Activated CD4-positive, alpha-beta T cell treated with anti-CD3 and anti-CD28 coated beads, Interleukin-2, amount 10 ng/mL, durations not matched to agents 24 days and 14 days (primary cell): ENCODE measurements at regions not wholly inside any gene's neighbourhood (a gene's known extent, or its start where the extent isn't known, plus 50 kb on each side); places are given as distances from the start of the nearest gene placed in this dataset.
"Not testable (repeated sequence)": the region's sequence is repeated elsewhere in the genome, so short reads cannot be mapped to it uniquely, and the experiment has no call there.

ENCODE experiments used
- DNase-seq: peaks from one replicate; pipeline ENCODE4 v3.0.0; 2022
- H3K27ac Mint-ChIP-seq: one replicate; pipeline ENCODE4 v1.8.0; 2022; ENCODE audit warnings: mild to moderate bottlenecking, mixed read lengths
- H3K27me3 Mint-ChIP-seq: one replicate; pipeline ENCODE4 v1.8.0; 2022; ENCODE audit warnings: mixed read lengths
- H3K36me3 Mint-ChIP-seq: one replicate; pipeline ENCODE4 v1.8.0; 2022; ENCODE audit warnings: low read depth, mild to moderate bottlenecking, mixed read lengths
- H3K4me1 Mint-ChIP-seq: one replicate; pipeline ENCODE4 v1.8.0; 2021; ENCODE audit warnings: mixed read lengths
- H3K4me3 Mint-ChIP-seq: one replicate; pipeline ENCODE4 v1.8.0; 2022; ENCODE audit warnings: mild to moderate bottlenecking, moderate library complexity, mixed read lengths
- H3K9me3 Mint-ChIP-seq: one replicate; pipeline ENCODE4 v1.8.0; 2021; ENCODE audit warnings: mixed read lengths
- intact Hi-C: fragments of 100-400 bp; cut with micrococcal nuclease; formaldehyde crosslinking; loops from one replicate; pipeline ENCODE4 v1.15.1; 2023

DNA sequence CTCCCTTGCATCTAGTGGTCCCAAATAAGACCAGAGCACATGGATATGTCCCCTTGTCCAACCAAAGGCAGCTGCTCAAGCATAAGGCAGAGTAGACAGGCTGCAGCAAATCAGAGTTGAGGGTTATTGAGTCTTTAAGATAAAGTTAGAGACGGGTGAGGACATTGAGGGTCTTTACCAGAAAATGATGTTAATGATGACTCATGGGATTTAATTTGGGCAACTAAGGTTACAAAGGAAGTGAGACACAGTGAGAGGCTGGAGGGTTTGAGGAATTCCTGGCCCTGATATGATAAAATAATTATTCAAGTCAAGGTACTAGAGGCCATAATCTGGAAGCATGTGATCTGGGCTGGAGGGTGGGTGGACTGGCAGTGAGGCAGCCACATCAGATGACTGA lies 133.6 kb downstream of the ALDH8A1 start:
- no peak overlapping the region for H3K4me3 Mint-ChIP-seq
- H3K9me3 Mint-ChIP-seq = no peaks in the 10 kb centered on the region
- H3K27ac Mint-ChIP-seq = no peak overlapping the region
- no peaks in the 10 kb centered on the region for H3K36me3 Mint-ChIP-seq
- intact Hi-C loops = no loop called here
- no peak for DNase-seq
- H3K27me3 Mint-ChIP-seq = no peaks in the 10 kb centered on the region
- no peaks in the 10 kb centered on the region for H3K4me1 Mint-ChIP-seq

- no peak overlapping the region for H3K4me3 Mint-ChIP-seq
- no peak overlapping the region for H3K27ac Mint-ChIP-seq
- intact Hi-C loops = no loop called here
- no peaks in the 10 kb centered on the region for H3K4me1 Mint-ChIP-seq
- H3K36me3 Mint-ChIP-seq = no peaks in the 10 kb centered on the region
- H3K9me3 Mint-ChIP-seq = no peaks in the 10 kb centered on the region
- DNase-seq = no peak
- peaks cover 9% of the 10 kb centered on the region for H3K27me3 Mint-ChIP-seq
Observed at GRCh38 chr6:134814076-134814695, 135.7 kb downstream of the ALDH8A1 start.

- intact Hi-C loops = no loop called here
- Mint-ChIP-seq H3K4me1 (no peaks in the 10 kb centered on the region), H3K36me3 (no peaks in the 10 kb centered on the region), H3K27me3 (peaks cover 11% of the 10 kb centered on the region), H3K27ac (no peak overlapping the region), H3K4me3 (no peak overlapping the region), H3K9me3 (no peaks in the 10 kb centered on the region)
- no peak for DNase-seq
Observed at GRCh38 chr6:134813146-134813545, 136.8 kb downstream of the ALDH8A1 start.

- Mint-ChIP-seq H3K9me3 (no peaks in the 10 kb centered on the region), H3K27me3 (peaks cover 22% of the 10 kb centered on the region), H3K4me1 (no peaks in the 10 kb centered on the region), H3K27ac (no peak overlapping the region), H3K36me3 (no peaks in the 10 kb centered on the region), H3K4me3 (no peak overlapping the region)
- intact Hi-C loops = no loop called here
- DNase-seq = no peak
Observed at GRCh38 chr6:134810402-134810801, 139.5 kb downstream of the ALDH8A1 start.

DNA sequence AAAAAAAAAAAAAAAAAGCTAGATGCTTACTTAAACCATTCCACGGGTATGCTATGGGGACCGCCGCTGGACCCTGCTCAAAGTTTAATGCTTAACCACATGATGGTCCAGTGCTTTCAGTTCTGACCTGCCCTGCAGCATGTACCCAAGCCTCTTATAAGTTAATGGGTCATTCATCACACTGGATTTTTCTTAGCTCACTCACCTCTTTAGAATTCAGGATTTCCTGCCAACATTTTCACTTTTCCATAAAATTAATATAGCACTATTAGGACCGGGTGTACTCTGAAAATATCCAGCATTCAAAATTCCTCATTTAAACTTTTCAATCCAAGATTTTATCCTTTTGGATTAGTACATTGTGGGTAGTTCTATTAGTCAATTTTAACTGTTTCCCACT lies 140.8 kb downstream of the ALDH8A1 start:
- no peak overlapping the region for H3K4me3 Mint-ChIP-seq
- no peaks in the 10 kb centered on the region for H3K4me1 Mint-ChIP-seq
- H3K36me3 Mint-ChIP-seq = no peaks in the 10 kb centered on the region
- H3K27me3 Mint-ChIP-seq = peaks cover 22% of the 10 kb centered on the region
- H3K9me3 Mint-ChIP-seq = no peaks in the 10 kb centered on the region
- no peak for DNase-seq
- H3K27ac Mint-ChIP-seq = no peak overlapping the region
- intact Hi-C loops = no loop called here

DNA sequence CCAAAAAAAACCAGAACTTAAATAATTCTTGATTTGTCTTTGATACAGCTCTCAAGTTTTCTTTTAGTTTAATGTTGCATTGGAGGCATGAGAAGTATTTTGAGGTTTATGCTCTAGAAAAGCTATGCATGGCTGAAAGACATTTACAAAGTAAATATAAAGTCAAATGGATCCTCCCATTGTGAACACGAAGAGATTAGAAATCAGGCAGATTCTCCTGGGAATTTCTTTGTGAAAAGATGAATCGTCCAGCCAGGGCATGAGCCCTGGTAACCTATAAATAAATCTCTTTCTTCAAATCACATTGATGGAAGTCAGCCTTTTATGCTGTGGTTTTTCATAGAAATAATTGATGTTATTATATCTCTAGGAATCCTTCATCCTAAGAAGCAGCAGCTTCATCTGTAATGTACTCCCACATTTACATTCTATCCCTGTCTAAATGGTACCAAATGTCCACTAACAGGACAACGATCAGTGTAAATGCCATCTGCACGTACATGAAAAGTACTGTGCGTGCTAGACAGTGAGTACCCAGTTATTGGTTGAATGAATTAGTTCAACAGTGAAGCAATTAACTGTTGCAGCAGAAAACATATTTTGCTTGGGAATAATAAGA lies 143.6 kb downstream of the ALDH8A1 start:
- Mint-ChIP-seq H3K36me3 (no peaks in the 10 kb centered on the region), H3K9me3 (no peaks in the 10 kb centered on the region), H3K4me3 (no peak overlapping the region), H3K27me3 (peaks cover 22% of the 10 kb centered on the region), H3K27ac (no peak overlapping the region), H3K4me1 (no peaks in the 10 kb centered on the region)
- DNase-seq = no peak
- intact Hi-C loops = no loop called here

- no peak overlapping the region for H3K4me3 Mint-ChIP-seq
- no peaks in the 10 kb centered on the region for H3K4me1 Mint-ChIP-seq
- intact Hi-C loops = no loop called here
- no peaks in the 10 kb centered on the region for H3K36me3 Mint-ChIP-seq
- no peak overlapping the region for H3K27ac Mint-ChIP-seq
- H3K9me3 Mint-ChIP-seq = no peaks in the 10 kb centered on the region
- H3K27me3 Mint-ChIP-seq = peaks cover 18% of the 10 kb centered on the region
- DNase-seq = no peak
Observed at GRCh38 chr6:134805168-134805567, 144.7 kb downstream of the ALDH8A1 start.

GRCh38 chr6:134804311-134804710 lies 145.6 kb downstream of the ALDH8A1 start:
- H3K36me3 Mint-ChIP-seq, H3K4me3 Mint-ChIP-seq, H3K4me1 Mint-ChIP-seq, H3K27ac Mint-ChIP-seq, intact Hi-C loops, DNase-seq, H3K9me3 Mint-ChIP-seq: not testable (repeated sequence)
- peaks cover 18% of the 10 kb centered on the region for H3K27me3 Mint-ChIP-seq

- intact Hi-C loops = no loop called here
- Mint-ChIP-seq H3K4me1 (no peaks in the 10 kb centered on the region), H3K27ac (no peak overlapping the region), H3K36me3 (no peaks in the 10 kb centered on the region), H3K9me3 (no peaks in the 10 kb centered on the region), H3K4me3 (no peak overlapping the region), H3K27me3 (peaks cover 15% of the 10 kb centered on the region)
- DNase-seq = no peak
Observed at GRCh38 chr6:134802426-134803058, 147.4 kb downstream of the ALDH8A1 start.

DNA sequence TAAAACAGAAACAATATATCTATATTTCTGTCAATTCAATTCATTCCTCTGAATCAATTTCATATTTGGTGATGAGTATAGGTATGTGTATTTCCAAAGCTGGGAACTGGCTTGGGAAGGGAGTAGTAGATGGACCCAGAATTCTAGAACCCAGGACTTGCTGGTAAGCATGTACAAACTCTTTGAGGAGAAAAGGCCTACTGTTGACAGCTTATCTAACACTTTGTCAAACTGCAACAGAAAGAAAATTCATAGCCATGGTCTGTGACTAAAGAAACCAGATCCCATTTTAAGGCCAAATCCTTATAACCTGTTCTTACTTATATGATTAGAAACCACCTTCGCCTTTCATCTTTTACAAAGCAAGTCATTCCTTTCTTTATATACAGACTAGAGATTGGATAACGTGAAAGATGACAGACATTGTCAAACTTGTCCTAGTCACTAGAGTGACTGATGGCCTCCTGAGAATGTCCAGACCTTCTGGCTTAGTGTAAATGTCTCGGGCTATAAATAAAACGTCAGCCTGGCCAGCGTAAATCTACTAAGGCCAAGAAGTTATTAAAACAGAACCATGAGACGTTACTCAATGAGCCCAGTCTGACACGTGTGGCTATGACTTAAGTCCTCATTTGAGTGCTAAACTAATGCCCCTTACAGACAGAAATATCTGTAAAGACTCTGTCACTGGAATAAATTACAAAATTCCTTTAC lies 152.3 kb downstream of the ALDH8A1 start:
- Mint-ChIP-seq H3K9me3 (peaks cover 5% of the 10 kb centered on the region), H3K27me3 (peaks cover 6% of the 10 kb centered on the region), H3K4me3 (no peak overlapping the region), H3K4me1 (no peaks in the 10 kb centered on the region), H3K27ac (no peak overlapping the region), H3K36me3 (no peaks in the 10 kb centered on the region)
- intact Hi-C loops = no loop called here
- DNase-seq = no peak

DNA sequence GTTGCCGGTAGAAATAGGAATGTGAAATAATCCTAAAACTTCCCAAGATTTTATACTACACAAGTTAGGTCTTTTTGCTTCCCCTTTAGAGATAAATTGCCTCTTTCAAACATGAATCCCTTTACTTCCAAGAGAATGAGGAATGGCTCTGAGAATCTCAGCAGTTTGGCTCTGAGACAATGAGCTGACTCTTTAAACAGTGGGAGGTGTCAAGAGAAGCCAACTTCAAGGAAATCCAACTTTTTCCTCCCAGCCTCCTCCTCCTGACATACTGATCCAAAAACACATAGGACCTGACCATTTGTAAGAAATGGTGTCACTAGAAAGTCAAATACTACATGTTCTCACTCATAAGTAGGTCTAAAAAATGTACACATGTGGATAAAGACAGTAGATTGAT lies 154.2 kb downstream of the ALDH8A1 start:
- Mint-ChIP-seq H3K4me3 (no peak overlapping the region), H3K27ac (no peak overlapping the region), H3K4me1 (no peaks in the 10 kb centered on the region), H3K9me3 (peaks cover 15% of the 10 kb centered on the region), H3K27me3 (peaks cover 6% of the 10 kb centered on the region), H3K36me3 (no peaks in the 10 kb centered on the region)
- no peak for DNase-seq
- intact Hi-C loops = no loop called here

DNA sequence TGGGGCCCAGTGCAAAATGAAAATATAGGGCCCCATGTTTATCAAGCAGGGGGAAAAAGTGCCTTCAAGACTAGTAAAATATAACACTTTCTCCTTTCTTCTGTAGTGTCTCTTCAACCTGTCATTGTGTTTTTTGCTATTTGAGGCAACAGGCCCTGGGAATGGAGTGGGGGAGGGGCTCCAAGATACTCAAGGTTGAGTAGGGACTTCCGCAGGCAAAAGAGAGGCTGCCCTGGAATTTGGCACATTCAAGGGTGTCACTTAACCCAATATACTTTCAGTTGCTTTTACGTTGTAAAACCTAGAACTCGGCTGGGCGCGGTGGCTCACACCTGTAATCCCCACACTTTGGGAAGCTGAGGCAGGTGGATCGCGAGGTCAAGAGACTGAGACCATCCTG lies 154.9 kb downstream of the ALDH8A1 start:
- Mint-ChIP-seq H3K27me3 (peaks cover 3% of the 10 kb centered on the region), H3K4me3 (no peak overlapping the region), H3K9me3 (peaks cover 15% of the 10 kb centered on the region)

GRCh38 chr6:134791243-134791843 lies 158.6 kb downstream of the ALDH8A1 start:
- H3K27me3 Mint-ChIP-seq, H3K36me3 Mint-ChIP-seq, H3K4me1 Mint-ChIP-seq, H3K27ac Mint-ChIP-seq, intact Hi-C loops, DNase-seq, H3K4me3 Mint-ChIP-seq: not testable (repeated sequence)
- peaks cover 15% of the 10 kb centered on the region for H3K9me3 Mint-ChIP-seq

More for the DNA sequence above, 154.9 kb downstream of the ALDH8A1 start:
- H3K36me3 Mint-ChIP-seq = no peaks in the 10 kb centered on the region
- intact Hi-C loops = no loop called here
- no peak for DNase-seq
- no peak overlapping the region for H3K27ac Mint-ChIP-seq
- no peaks in the 10 kb centered on the region for H3K4me1 Mint-ChIP-seq
